Heart right ventricle (tissue), 16 donors: ENCODE measurements at regions not wholly inside any gene's neighbourhood (a gene's known extent, or its start where the extent isn't known, plus 50 kb on each side); places are given as distances from the start of the nearest gene placed in this dataset.
A peak's percentile ranks its signal among the peaks of the same experiment; 100 is the strongest.

ENCODE experiments used
- ATAC-seq, 8 donors: fragments of 200-7000 bp; cut with Tn5 transposase; one replicate each; pipeline ENCODE4 v1.9.1; 2020; ENCODE audit warnings: mild to moderate bottlenecking in 8 of 8, moderate library complexity in 8 of 8, moderate number of reproducible peaks in 1 of 8
- DNase-seq, 2 donors: peaks; one replicate each; pipeline ENCODE4 v3.0.0-alpha.2; 2020
- H3K27ac ChIP-seq, 10 donors: fragments of 200-600 bp; sonication (generic) in 2 of 10; one replicate each; pipeline versions ENCODE4 v1.5.0 to v1.8.0; 2020 to 2022; ENCODE audit warnings: mild to moderate bottlenecking in 3 of 10
- H3K27me3 ChIP-seq, 7 donors: fragments of 200-600 bp; one replicate each; pipeline ENCODE4 v1.8.0; 2021 to 2022; ENCODE audit warnings: mild to moderate bottlenecking in 2 of 7
- H3K36me3 ChIP-seq, 9 donors: fragments of 200-600 bp; sonication (generic) in 1 of 9; one replicate each; pipeline versions ENCODE4 v1.5.0 to v1.8.0; 2020 to 2022; ENCODE audit warnings: mild to moderate bottlenecking in 2 of 9
- H3K4me1 ChIP-seq, 9 donors: fragments of 200-600 bp; sonication (generic) in 1 of 9; one replicate each; pipeline versions ENCODE4 v1.5.0 to v1.8.0; 2020 to 2022; ENCODE audit warnings: mild to moderate bottlenecking in 4 of 9
- H3K4me3 ChIP-seq, 10 donors: fragments of 200-600 bp; sonication (generic) in 2 of 10; one replicate each; pipeline versions ENCODE4 v1.5.0 to v1.8.0; 2020 to 2022; ENCODE audit warnings: mild to moderate bottlenecking in 7 of 10, moderate library complexity in 2 of 10
- H3K9me3 ChIP-seq, 11 donors: fragments of 200-600 bp in 10 of 11; sonication (generic) in 2 of 11; one replicate each; pipeline versions ENCODE4 v1.5.0 to v1.8.0; 2013 to 2022; ENCODE audit warnings: mild to moderate bottlenecking in 2 of 11, control low read depth in 1 of 11, moderate library complexity in 1 of 11
- CTCF ChIP-seq, 9 donors: fragments of 200-600 bp; sonication (generic) in 2 of 9; IDR thresholded peaks; one replicate each; pipeline versions ENCODE4 v1.5.0 to v1.8.0; 2021 to 2022; ENCODE audit warnings: antibody characterized with exemption in 9 of 9, mild to moderate bottlenecking in 5 of 9, moderate library complexity in 1 of 9
- WGBS, 2 donors: extraction: QIAGEN DNeasy Blood & Tissue Kit; methylation state at CpG; one replicate each; pipeline ENCODE4 v1.1.7; 2013; ENCODE audit warnings: inconsistent platforms in 1 of 2; 5-methylcytosine and 5-hydroxymethylcytosine counted together
- intact Hi-C, 10 donors: fragments of 100-400 bp; cut with DNase I; formaldehyde crosslinking; loops; one replicate each; pipeline versions ENCODE4 v1.11.1 to v1.14.2; 2022
- donor health status: Arrhythmogenic right ventricular cardiomyopathy.
- donor health status: ischemic (EF 13 %, LVEDD 7.1; RV severe dilation, severe dysfunction).
- donor health status: healthy with polysubstance abuse.
- donor health status: DM: no; HTN: yes; CAD: no.
- donor health status: DM: no; HTN: no; CAD: no.
- donor health status: ischemic (EF 25% LVEDD 6.9; RV normal size, moderate dysfunction).
- donor health status: ischemic (EF 25% LVEDD 5.7; RV mildly dilated, moderate dysfunction).
- donor health status: healthy.
- donor health status: DM: yes; HTN: yes; CAD: no.
- donor health status: Ischemic cardiomyopathy.
- donor health status: ischemic (EF 35%, LVEDD 5.7; RV mildly dilated, moderate dysfunction).
- donor health status: nonischemic (EF 11% LVEDD 7.7; RV severe dilation, severe dysfunction).
- donor health status: DM: yes; HTN: yes; CAD: no.
- donor health status: PGD.
- donor health status: ischemic (EF 29% LVEDD 5.4; RV normal size, mild dysfunction).
- donor health status: nonischemic (EF 23%, LVEDD 6.1; RV moderate dilation, normal function).

- Histone ChIP-seq H3K27me3 (peaks cover 0 to 63% (median 15%) of the 10 kb centered on the region in 7 donors), H3K36me3 (no peaks in the 10 kb centered on the region), H3K4me1 (peaks cover 0 to 25% (median 4%) of the 10 kb centered on the region in 9 donors), H3K27ac (no peak overlapping the region), H3K9me3 (no peaks in the 10 kb centered on the region), H3K4me3 (no peak overlapping the region)
- TF ChIP-seq CTCF (IDR thresholded peaks at IDR 0.05) = no peak
- intact Hi-C loops = loop anchor here in 1 of 10 donors (10.0 kb wide), 1 partner anchor 101 kb away; no protein-coding TSS in a partner anchor
- WGBS, 2 donors = 52 to 61% methylated on average over 1 of the region's 1 CpG
- ATAC-seq (no peak), DNase-seq (no peak)
These were observed 95.8 kb downstream of the DACT2 start for GRCh38 chr6:168223755-168224154.

- intact Hi-C loops = loop anchor here in 1 of 10 donors (10.0 kb wide), 1 partner anchor 102 kb away; no protein-coding TSS in a partner anchor
- no peak for TF ChIP-seq CTCF (IDR thresholded peaks at IDR 0.05)
- Histone ChIP-seq H3K4me1 (peaks cover 0 to 31% (median 4%) of the 10 kb centered on the region in 9 donors), H3K27me3 (peaks cover 0 to 59% (median 9%) of the 10 kb centered on the region in 7 donors), H3K9me3 (no peaks in the 10 kb centered on the region), H3K4me3 (no peak overlapping the region), H3K27ac (no peak overlapping the region), H3K36me3 (no peaks in the 10 kb centered on the region)
- DNase-seq (no peak), ATAC-seq (no peak)
- WGBS, 2 donors = 89 to 96% methylated on average over 2 of the region's 2 CpGs
These were observed 96.4 kb downstream of the DACT2 start for GRCh38 chr6:168223150-168223549.

- WGBS, 2 donors = 72 to 74% methylated on average over 17 of the region's 17 CpGs
- H3K27ac ChIP-seq = peak overlapping the region in 2 of 10 donors; percentile 3 to 5
- DNase-seq (no peak), ATAC-seq (no peak)
- peaks cover 0 to 34% (median 4%) of the 10 kb centered on the region in 9 donors for H3K4me1 ChIP-seq
- H3K36me3 ChIP-seq = no peaks in the 10 kb centered on the region
- H3K9me3 ChIP-seq = no peaks in the 10 kb centered on the region
- no peak overlapping the region for H3K4me3 ChIP-seq
- no peak for TF ChIP-seq CTCF (IDR thresholded peaks at IDR 0.05)
- intact Hi-C loops = loop anchor here in 1 of 10 donors (10.0 kb wide), 1 partner anchor 102 kb away; no protein-coding TSS in a partner anchor
- H3K27me3 ChIP-seq = peaks cover 0 to 53% (median 5%) of the 10 kb centered on the region in 7 donors
These were observed 97.2 kb downstream of the DACT2 start for GRCh38 chr6:168222115-168223043.

- no peaks in the 10 kb centered on the region for H3K36me3 ChIP-seq
- WGBS, 2 donors = 81 to 83% methylated on average over 8 of the region's 8 CpGs
- intact Hi-C loops = loop anchor here in 1 of 10 donors (10.0 kb wide), 1 partner anchor 103 kb away; no protein-coding TSS in a partner anchor
- H3K9me3 ChIP-seq = no peaks in the 10 kb centered on the region
- TF ChIP-seq CTCF (IDR thresholded peaks at IDR 0.05) = no peak
- H3K27me3 ChIP-seq = peaks cover 0 to 48% (median 10%) of the 10 kb centered on the region in 7 donors
- peak in 1 of 8 donors; percentile 32 for ATAC-seq
- peaks cover 0 to 30% (median 1%) of the 10 kb centered on the region in 9 donors for H3K4me1 ChIP-seq
- peak overlapping the region in 2 of 10 donors; percentile 3 to 5 for H3K27ac ChIP-seq
- H3K4me3 ChIP-seq = no peak overlapping the region
- no peak for DNase-seq
These were observed 98.0 kb downstream of the DACT2 start for GRCh38 chr6:168221497-168222079.
